Activated CD8-positive, alpha-beta memory T cell treated with anti-CD3 and anti-CD28 coated beads, Interleukin-2, amount 10 ng/mL, durations not matched to agents 7 days and 5 days (primary cell): ENCODE measurements at regions not wholly inside any gene's neighbourhood (a gene's known extent, or its start where the extent isn't known, plus 50 kb on each side); places are given as distances from the start of the nearest gene placed in this dataset.

Experiments used
- ATAC-seq: fragments of 150-1000 bp; cut with Tn5 transposase; one replicate; pipeline ENCODE4 v1.10.0; 2021; ENCODE audit warnings: moderate library complexity
- CTCF ChIA-PET: fragments of 350-600 bp; sonication (Branson Sonifier 250); formaldehyde crosslinking; loops from one replicate; lab custom pipeline; 2021; ENCODE audit warnings: antibody characterized with exemption; lab: Charles Lee
- DNase-seq: peaks from one replicate; pipeline ENCODE4 v3.0.0-alpha.2; 2020
- H3K27ac Mint-ChIP-seq: one replicate; pipeline ENCODE4 v1.8.0; 2021; ENCODE audit warnings: mild to moderate bottlenecking, mixed read lengths
- H3K27me3 Mint-ChIP-seq: one replicate; pipeline ENCODE4 v1.8.0; 2021; ENCODE audit warnings: mixed read lengths
- H3K36me3 Mint-ChIP-seq: one replicate; pipeline ENCODE4 v1.8.0; 2021; ENCODE audit warnings: mild to moderate bottlenecking, mixed read lengths
- H3K4me1 Mint-ChIP-seq: one replicate; pipeline ENCODE4 v1.8.0; 2021; ENCODE audit warnings: mixed read lengths
- H3K4me3 Mint-ChIP-seq: one replicate; pipeline ENCODE4 v1.8.0; 2021; ENCODE audit warnings: mild to moderate bottlenecking, moderate library complexity, mixed read lengths
- H3K9me3 Mint-ChIP-seq: one replicate; pipeline ENCODE4 v1.8.0; 2022; ENCODE audit warnings: low read depth, mixed read lengths

DNA sequence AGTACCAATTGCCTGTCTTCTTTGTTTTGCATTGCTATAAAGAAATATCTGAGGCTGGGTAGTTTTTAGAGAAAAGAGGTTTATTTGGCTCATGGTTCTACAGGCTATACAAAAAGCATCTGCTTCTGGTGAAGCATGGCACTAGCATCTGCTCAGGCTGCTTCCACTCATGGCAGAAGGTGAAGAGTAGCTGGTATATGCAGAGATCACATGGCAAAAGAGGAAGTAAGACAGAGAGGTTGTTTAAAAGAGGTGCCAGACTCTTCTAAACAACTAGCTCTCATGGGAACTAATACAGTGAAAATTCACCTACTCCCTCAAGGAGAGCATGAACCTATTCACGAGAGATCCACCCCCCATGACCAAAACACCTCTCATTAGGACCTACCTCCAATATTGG is 56.7 kb upstream of the GUCA2B start:
- CTCF ChIA-PET: no interaction called here
- H3K4me3 Mint-ChIP-seq: no peak overlapping the region
- no peak for ATAC-seq
- H3K27ac Mint-ChIP-seq: no peak overlapping the region
- peaks cover 7% of the 10 kb centered on the region for H3K9me3 Mint-ChIP-seq
- no peak for DNase-seq
- H3K36me3 Mint-ChIP-seq: no peaks in the 10 kb centered on the region
- peaks cover 38% of the 10 kb centered on the region for H3K27me3 Mint-ChIP-seq
- no peaks in the 10 kb centered on the region for H3K4me1 Mint-ChIP-seq

- no peaks in the 10 kb centered on the region for H3K4me1 Mint-ChIP-seq
- H3K27ac Mint-ChIP-seq: no peak overlapping the region
- H3K9me3 Mint-ChIP-seq: peaks cover 10% of the 10 kb centered on the region
- CTCF ChIA-PET: no interaction called here
- no peak for ATAC-seq
- peaks cover 2% of the 10 kb centered on the region for H3K36me3 Mint-ChIP-seq
- H3K27me3 Mint-ChIP-seq: peaks cover 33% of the 10 kb centered on the region
- H3K4me3 Mint-ChIP-seq: no peak overlapping the region
- DNase-seq: no peak
These were observed 64.0 kb upstream of the GUCA2B start for GRCh38 chr1:42089246-42089645.

DNA sequence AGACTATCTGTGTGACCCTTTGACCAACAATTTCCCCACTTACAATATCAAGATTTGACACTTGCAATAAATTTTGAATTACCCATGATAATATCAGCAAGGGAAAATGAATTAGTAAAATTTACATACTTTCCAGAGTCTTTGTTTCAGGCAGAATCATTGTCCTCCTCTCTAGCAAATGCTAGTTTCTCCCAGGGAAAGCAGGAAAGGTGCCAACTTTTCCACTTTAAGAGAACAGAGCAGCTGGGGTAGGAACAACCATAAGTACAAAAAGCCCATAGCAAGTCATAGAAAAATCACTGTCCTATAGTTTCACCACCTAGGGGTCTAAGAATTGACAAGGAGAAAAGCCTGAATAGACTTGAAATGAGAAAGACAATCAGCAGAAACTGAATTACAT is 67.1 kb upstream of the GUCA2B start:
- H3K36me3 Mint-ChIP-seq: peaks cover 2% of the 10 kb centered on the region
- no peak overlapping the region for H3K27ac Mint-ChIP-seq
- no peak overlapping the region for H3K4me3 Mint-ChIP-seq
- no peak for ATAC-seq
- H3K4me1 Mint-ChIP-seq: no peaks in the 10 kb centered on the region
- peaks cover 38% of the 10 kb centered on the region for H3K27me3 Mint-ChIP-seq
- no peak for DNase-seq
- CTCF ChIA-PET: no interaction called here
- H3K9me3 Mint-ChIP-seq: peaks cover 10% of the 10 kb centered on the region

DNA sequence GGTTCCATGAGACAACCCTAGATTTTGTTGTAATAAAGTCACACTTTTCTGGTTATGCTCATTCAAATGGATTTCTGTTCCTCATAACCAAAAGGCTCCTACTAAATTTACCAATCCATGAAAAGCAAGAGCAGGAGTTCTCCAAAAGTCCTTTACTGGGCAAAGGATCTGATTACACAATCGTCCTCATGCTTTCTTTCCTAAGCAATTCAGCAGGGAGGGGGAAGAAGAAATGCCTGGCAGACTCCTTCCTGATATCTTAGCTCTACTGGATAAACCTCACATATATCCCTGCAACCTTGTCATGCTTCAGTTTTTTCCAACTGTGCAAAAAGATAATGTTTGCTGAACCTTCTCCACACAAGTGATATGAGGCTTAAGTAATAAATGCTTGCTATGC is 67.6 kb upstream of the GUCA2B start:
- Mint-ChIP-seq H3K27ac (no peak overlapping the region), H3K9me3 (peaks cover 11% of the 10 kb centered on the region), H3K27me3 (peaks cover 36% of the 10 kb centered on the region), H3K36me3 (peaks cover 2% of the 10 kb centered on the region), H3K4me3 (no peak overlapping the region), H3K4me1 (no peaks in the 10 kb centered on the region)
- CTCF ChIA-PET: no interaction called here
- no peak for ATAC-seq
- no peak for DNase-seq

GRCh38 chr1:42081475-42081874 is 71.7 kb upstream of the GUCA2B start:
- Mint-ChIP-seq H3K9me3 (peaks cover 10% of the 10 kb centered on the region), H3K27ac (no peak overlapping the region), H3K4me3 (no peak overlapping the region), H3K36me3 (no peaks in the 10 kb centered on the region), H3K27me3 (peaks cover 30% of the 10 kb centered on the region), H3K4me1 (no peaks in the 10 kb centered on the region)
- DNase-seq: no peak
- ATAC-seq: no peak
- CTCF ChIA-PET: no interaction called here

- H3K4me1 Mint-ChIP-seq: no peaks in the 10 kb centered on the region
- CTCF ChIA-PET: no interaction called here
- peaks cover 7% of the 10 kb centered on the region for H3K9me3 Mint-ChIP-seq
- no peaks in the 10 kb centered on the region for H3K36me3 Mint-ChIP-seq
- ATAC-seq (no peak), DNase-seq (no peak)
- peaks cover 62% of the 10 kb centered on the region for H3K27me3 Mint-ChIP-seq
- no peak overlapping the region for H3K4me3 Mint-ChIP-seq
- no peak overlapping the region for H3K27ac Mint-ChIP-seq
These were observed 78.0 kb upstream of the GUCA2B start for GRCh38 chr1:42075179-42075578.

- no peaks in the 10 kb centered on the region for H3K9me3 Mint-ChIP-seq
- H3K36me3 Mint-ChIP-seq: no peaks in the 10 kb centered on the region
- no peak overlapping the region for H3K4me3 Mint-ChIP-seq
- no peak overlapping the region for H3K27ac Mint-ChIP-seq
- DNase-seq (no peak), ATAC-seq (no peak)
- no peaks in the 10 kb centered on the region for H3K4me1 Mint-ChIP-seq
- CTCF ChIA-PET: no interaction called here
- H3K27me3 Mint-ChIP-seq: peaks cover 76% of the 10 kb centered on the region
These were observed 82.2 kb upstream of the GUCA2B start for GRCh38 chr1:42070996-42071395.

GRCh38 chr1:42057800-42058199 is 95.4 kb upstream of the GUCA2B start:
- peaks cover 43% of the 10 kb centered on the region for H3K27me3 Mint-ChIP-seq
- H3K4me1 Mint-ChIP-seq: no peaks in the 10 kb centered on the region
- DNase-seq: no peak
- no peak for ATAC-seq
- H3K27ac Mint-ChIP-seq: no peak overlapping the region
- peaks cover 6% of the 10 kb centered on the region for H3K36me3 Mint-ChIP-seq
- peaks cover 9% of the 10 kb centered on the region for H3K9me3 Mint-ChIP-seq
- CTCF ChIA-PET: no interaction called here
- H3K4me3 Mint-ChIP-seq: no peak overlapping the region

GRCh38 chr1:42056460-42056859 is 96.8 kb upstream of the GUCA2B start:
- H3K27ac Mint-ChIP-seq: no peak overlapping the region
- ATAC-seq (no peak), DNase-seq (no peak)
- peaks cover 37% of the 10 kb centered on the region for H3K27me3 Mint-ChIP-seq
- no peaks in the 10 kb centered on the region for H3K4me1 Mint-ChIP-seq
- CTCF ChIA-PET: interaction anchor here (1.0 kb wide), 1 partner anchor 220 kb away, joined by 3 read pairs; no protein-coding TSS in a partner anchor
- H3K9me3 Mint-ChIP-seq: peaks cover 9% of the 10 kb centered on the region
- H3K36me3 Mint-ChIP-seq: peaks cover 6% of the 10 kb centered on the region
- H3K4me3 Mint-ChIP-seq: no peak overlapping the region

DNA sequence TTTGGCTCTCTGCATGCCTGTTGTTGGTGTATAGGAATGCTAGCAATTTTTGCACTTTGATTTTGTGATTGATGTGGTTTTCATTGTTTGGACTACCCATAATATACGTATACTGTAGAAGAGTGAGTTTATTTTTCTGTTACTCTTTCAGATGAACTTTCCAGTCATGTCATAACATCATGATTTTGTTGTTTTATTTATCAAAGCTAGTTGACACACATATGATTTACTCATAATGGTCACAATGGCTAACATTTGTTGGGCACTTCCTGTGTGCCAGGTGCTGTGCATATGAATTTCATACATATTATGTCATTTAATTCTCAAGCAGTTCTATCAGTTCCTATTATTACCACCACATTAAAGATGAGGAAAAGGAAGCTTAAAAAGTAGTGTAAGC is 98.1 kb upstream of the GUCA2B start:
- no peak overlapping the region for H3K27ac Mint-ChIP-seq
- ATAC-seq: no peak
- CTCF ChIA-PET: no interaction called here
- peaks cover 9% of the 10 kb centered on the region for H3K9me3 Mint-ChIP-seq
- H3K4me3 Mint-ChIP-seq: no peak overlapping the region
- peaks cover 6% of the 10 kb centered on the region for H3K36me3 Mint-ChIP-seq
- no peak for DNase-seq
- H3K4me1 Mint-ChIP-seq: no peaks in the 10 kb centered on the region
- H3K27me3 Mint-ChIP-seq: peaks cover 36% of the 10 kb centered on the region

DNA sequence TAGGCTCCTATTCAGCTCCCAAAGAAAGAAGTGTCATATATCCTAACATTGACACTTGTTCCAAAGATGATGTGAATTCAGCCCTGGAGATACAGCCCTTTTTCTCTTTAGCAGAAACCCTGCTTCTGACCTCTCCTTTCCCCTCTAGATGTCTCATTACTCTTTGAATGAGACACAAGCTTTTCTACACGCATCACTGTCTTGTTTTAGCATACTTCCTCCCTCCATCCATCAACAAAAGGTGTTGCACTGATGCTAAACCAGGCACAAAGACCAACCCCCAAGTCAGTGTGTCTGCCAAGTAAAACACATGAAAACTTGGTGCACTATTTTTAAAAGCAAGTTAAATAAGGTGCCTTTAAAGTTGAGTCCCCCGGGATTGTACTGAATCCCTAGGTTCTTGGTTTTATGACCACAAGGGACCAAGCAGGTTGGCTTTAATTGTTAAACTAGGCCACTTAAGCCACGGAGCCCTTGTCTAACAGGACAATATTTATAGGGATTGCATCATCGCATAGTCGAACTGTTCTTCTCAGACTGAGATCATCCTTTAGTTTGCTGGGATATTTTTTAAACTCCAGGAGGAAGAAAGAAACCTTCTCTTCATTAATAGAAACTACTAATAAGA is 101.0 kb upstream of the GUCA2B start:
- peaks cover 46% of the 10 kb centered on the region for H3K27me3 Mint-ChIP-seq
- H3K4me3 Mint-ChIP-seq: no peak overlapping the region
- CTCF ChIA-PET: no interaction called here
- H3K27ac Mint-ChIP-seq: no peak overlapping the region
- no peaks in the 10 kb centered on the region for H3K4me1 Mint-ChIP-seq
- no peaks in the 10 kb centered on the region for H3K36me3 Mint-ChIP-seq
- peaks cover 2% of the 10 kb centered on the region for H3K9me3 Mint-ChIP-seq
- no peak for ATAC-seq
- no peak for DNase-seq

DNA sequence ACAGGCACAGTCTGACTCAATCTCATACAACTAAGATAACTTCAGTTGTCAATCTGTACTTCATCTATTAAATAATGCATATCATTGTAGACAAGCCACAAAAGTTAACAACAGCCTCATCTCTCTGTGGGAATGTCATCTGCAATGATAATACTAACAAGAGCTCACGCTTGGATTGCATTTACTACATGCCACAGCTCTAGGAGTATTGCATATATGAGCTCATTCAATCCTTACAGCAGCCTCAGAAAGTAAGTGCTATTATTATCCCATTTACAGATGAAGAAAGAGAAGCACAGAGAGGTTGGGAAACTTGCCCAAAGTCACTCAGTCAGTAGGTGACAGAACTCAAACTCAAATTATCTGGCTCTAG is 105.7 kb upstream of the GUCA2B start:
- Mint-ChIP-seq H3K27me3 (peaks cover 26% of the 10 kb centered on the region), H3K9me3 (no peaks in the 10 kb centered on the region), H3K27ac (no peak overlapping the region), H3K36me3 (no peaks in the 10 kb centered on the region), H3K4me1 (no peaks in the 10 kb centered on the region), H3K4me3 (no peak overlapping the region)
- ATAC-seq (no peak), DNase-seq (no peak)
- CTCF ChIA-PET: no interaction called here

DNA sequence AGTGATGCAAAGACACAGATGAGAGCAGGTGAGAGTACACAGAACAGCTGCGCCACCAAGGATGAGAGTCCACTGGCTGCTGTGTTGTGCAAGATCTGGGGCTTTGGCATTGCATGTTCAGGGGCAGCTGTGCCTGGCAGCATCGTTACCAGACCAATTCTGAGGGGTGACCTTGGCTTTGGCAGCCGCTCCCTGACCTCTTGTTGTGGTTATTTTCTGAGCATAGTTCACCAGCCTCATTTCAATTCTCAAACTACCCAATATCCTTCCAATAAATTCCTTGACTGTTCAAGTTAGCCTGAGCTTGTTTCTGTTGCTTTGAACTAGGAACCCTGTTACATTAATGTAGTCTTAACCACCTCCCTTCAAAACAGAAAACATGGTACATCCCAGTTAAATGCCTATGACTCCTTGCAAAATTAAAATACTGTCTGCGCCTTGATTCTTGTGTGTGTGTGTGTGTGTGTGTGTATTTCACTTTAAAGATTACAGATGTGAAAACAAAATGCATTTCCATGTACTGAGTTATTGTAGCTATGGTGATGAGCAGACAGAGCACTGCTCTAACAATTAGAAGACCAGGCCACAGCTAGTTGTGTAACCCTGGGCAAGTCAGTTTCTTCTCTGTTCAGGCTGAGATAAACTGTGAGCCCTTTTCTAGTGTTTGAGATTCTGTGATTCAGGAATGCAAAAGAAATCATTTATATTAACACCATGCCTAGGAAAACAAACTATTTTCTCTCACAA is 106.3 kb upstream of the GUCA2B start:
- CTCF ChIA-PET: no interaction called here
- H3K4me3 Mint-ChIP-seq: no peak overlapping the region
- DNase-seq (no peak), ATAC-seq (no peak)
- H3K27ac Mint-ChIP-seq: no peak overlapping the region
- H3K9me3 Mint-ChIP-seq: no peaks in the 10 kb centered on the region
- H3K27me3 Mint-ChIP-seq: peaks cover 24% of the 10 kb centered on the region
- H3K36me3 Mint-ChIP-seq: no peaks in the 10 kb centered on the region
- no peaks in the 10 kb centered on the region for H3K4me1 Mint-ChIP-seq

- H3K27ac Mint-ChIP-seq: no peak overlapping the region
- CTCF ChIA-PET: no interaction called here
- ATAC-seq (no peak), DNase-seq (no peak)
- no peaks in the 10 kb centered on the region for H3K9me3 Mint-ChIP-seq
- no peaks in the 10 kb centered on the region for H3K4me1 Mint-ChIP-seq
- no peak overlapping the region for H3K4me3 Mint-ChIP-seq
- peaks cover 9% of the 10 kb centered on the region for H3K27me3 Mint-ChIP-seq
- H3K36me3 Mint-ChIP-seq: no peaks in the 10 kb centered on the region
These were observed 108.9 kb upstream of the GUCA2B start for GRCh38 chr1:42044346-42044745.
